GM12873 (cell line): ENCODE measurements at regions not wholly inside any gene's neighbourhood (a gene's known extent, or its start where the extent isn't known, plus 50 kb on each side); places are given as distances from the start of the nearest gene placed in this dataset.

ENCODE experiments used
- TF ChIP-seq, protein P1 (sequence below): IDR thresholded peaks from 2 replicates; pipeline ENCODE4 v1.5.1; 2012; ENCODE audit warnings: low read depth, mild to moderate bottlenecking, moderate library complexity, low read length, control low read depth; ENCODE audit not compliant: insufficient read depth; ENCODE audit errors: missing control alignments

DNA sequence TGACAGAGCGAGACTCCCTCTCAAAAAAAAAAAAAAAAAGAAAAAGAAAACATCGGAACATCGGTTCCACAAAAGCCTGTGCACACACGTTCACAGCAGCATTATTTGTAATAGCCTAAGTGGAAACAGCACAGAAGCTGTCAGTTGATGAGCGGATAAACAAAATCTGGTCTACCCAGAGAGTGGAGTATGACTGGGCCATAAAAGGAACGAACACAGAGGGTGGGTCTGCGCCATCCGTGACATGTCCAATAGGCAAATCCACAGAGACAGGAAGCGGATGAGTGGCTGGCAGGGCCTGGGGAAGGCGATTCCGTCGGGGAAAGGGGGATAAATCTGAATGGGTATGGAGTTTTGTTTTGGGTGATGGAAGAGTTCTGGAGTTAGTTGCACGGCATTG, 212.2 kb upstream of the CIBAR2 start:
- TF ChIP-seq, protein P1, sequence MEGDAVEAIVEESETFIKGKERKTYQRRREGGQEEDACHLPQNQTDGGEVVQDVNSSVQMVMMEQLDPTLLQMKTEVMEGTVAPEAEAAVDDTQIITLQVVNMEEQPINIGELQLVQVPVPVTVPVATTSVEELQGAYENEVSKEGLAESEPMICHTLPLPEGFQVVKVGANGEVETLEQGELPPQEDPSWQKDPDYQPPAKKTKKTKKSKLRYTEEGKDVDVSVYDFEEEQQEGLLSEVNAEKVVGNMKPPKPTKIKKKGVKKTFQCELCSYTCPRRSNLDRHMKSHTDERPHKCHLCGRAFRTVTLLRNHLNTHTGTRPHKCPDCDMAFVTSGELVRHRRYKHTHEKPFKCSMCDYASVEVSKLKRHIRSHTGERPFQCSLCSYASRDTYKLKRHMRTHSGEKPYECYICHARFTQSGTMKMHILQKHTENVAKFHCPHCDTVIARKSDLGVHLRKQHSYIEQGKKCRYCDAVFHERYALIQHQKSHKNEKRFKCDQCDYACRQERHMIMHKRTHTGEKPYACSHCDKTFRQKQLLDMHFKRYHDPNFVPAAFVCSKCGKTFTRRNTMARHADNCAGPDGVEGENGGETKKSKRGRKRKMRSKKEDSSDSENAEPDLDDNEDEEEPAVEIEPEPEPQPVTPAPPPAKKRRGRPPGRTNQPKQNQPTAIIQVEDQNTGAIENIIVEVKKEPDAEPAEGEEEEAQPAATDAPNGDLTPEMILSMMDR = no peak

DNA sequence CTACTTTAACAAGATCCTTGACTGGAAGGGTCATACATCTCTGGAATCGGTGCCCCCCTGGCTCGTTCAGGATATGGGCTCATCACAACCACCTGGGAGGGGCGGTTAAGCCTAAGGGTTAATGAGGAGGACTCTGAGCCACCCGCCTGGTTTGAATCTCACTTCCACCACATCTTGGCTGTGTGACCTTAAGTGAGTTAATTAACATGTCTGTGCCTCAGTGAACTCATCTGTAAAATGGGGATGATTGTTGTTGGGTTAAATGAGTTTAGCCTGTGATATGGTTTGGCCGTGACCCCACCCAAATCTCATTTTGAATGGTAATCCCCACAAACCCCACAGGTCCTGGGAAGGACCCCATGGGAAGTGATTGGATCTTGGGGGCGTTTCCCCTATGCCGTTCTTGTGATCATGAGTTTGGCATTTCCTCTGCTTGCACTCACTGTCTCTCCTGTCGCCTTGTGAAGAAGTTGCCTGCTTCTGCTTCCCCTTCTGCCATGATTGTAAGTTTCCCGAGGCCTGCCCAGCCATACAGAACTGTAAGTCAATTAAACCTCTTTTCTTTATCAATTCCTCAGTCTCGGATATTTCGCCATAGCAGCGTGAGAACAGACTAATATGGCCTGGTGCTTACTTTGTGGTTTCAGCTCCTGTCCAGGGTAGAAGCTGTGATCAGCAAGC, 214.0 kb upstream of the CIBAR2 start:
- TF ChIP-seq, protein P1 = no peak

GRCh38 chr16:85326794-85327181, 214.5 kb upstream of the CIBAR2 start:
- TF ChIP-seq, protein P1 = no peak

- TF ChIP-seq, protein P1 = no peak
These were observed 215.7 kb upstream of the CIBAR2 start for GRCh38 chr16:85327731-85328675.

GRCh38 chr16:85328676-85329058, 216.4 kb upstream of the CIBAR2 start:
- TF ChIP-seq, protein P1 = no peak

DNA sequence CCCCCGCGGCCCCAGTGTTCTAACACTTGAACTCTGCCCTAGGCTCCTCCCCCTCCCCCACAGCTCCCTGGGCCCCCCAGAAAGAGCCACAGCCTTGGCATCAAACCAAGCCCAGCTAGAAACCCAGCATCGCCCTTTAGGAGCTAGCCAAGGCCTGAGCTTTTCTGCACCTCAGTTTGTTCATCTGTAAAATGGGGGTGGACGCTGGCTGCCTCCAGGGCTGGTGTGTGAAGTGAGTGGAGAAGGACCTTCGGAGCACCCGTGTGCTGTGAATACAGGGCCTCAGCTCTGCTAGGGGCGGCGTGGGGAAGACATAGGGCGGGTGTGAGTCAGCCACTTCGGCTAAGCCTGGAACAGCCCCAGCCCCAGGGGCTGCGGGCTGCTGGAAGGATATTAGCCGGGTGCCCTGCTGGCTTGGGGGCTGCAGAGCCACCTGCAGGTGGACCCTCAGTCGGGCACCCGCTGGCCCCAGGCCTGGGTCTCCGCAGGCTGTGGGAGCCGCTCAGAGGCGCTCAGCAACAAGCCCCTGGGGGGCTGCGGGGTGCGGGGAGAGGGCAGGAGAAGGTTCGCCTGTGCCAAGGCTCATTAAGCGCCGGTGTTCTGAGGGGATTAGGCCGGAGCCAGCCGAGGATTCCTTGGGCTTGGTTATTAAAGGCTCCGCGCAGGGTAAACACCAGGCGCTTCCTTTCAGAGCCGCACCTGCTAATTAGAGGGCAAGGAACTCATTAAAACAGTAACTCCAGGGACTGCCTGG, 217.0 kb upstream of the CIBAR2 start:
- TF ChIP-seq, protein P1 = no peak
